ENCODE measurements at regions not wholly inside any gene's neighbourhood (a gene's known extent, or its start where the extent isn't known, plus 50 kb on each side); places are given as distances from the start of the nearest gene placed in this dataset.

- TF ChIP-seq GRHL2 (CRISPR knock-in tag; IDR thresholded peaks at IDR 0.05; ENCODE audit: insufficient replicate concordance, severe bottlenecking) (no peak), TEAD4 (CRISPR knock-in tag; IDR thresholded peaks at IDR 0.05) (no peak), ERG (CRISPR knock-in tag; IDR thresholded peaks at IDR 0.05) (no peak), CREM (CRISPR knock-in tag; IDR thresholded peaks at IDR 0.05) (no peak), USF1 (CRISPR knock-in tag; IDR thresholded peaks at IDR 0.05) (no peak), ATF1 (CRISPR knock-in tag; IDR thresholded peaks at IDR 0.05) (no peak), SMAD4 (CRISPR knock-in tag; IDR thresholded peaks at IDR 0.05) (no peak), KAT7 (CRISPR knock-in tag; IDR thresholded peaks at IDR 0.05; ENCODE audit: borderline replicate concordance) (no peak), CBFB (CRISPR knock-in tag; IDR thresholded peaks at IDR 0.05; ENCODE audit: low read depth) (no peak)
These were observed 80.8 kb upstream of the DRD2 start (continued) for GRCh38 chr11:113556036-113556435.

- no peaks in the 10 kb centered on the region for H3K27me3 Mint-ChIP-seq (ENCODE audit: low read depth)
- no peak overlapping the region for H3K4me3 Mint-ChIP-seq
- no peak for TF ChIP-seq SOX15 (CRISPR knock-in tag; IDR thresholded peaks at IDR 0.05)
- no peak for TF ChIP-seq ELF4 (CRISPR knock-in tag; IDR thresholded peaks at IDR 0.05; ENCODE audit: low read depth)
- no peak for DNase-seq (ENCODE audit: low spot score)
- CTCF ChIA-PET = interaction anchor here (0.6 to 2.3 kb wide), 3 partner anchors 14 to 176 kb away, joined by 3 to 8 read pairs (median 6); no protein-coding TSS in a partner anchor
- ATAC-seq = no peak
- H3K4me1 Mint-ChIP-seq = peaks cover 52% of the 10 kb centered on the region
- POLR2A ChIA-PET = no interaction called here
- no peaks in the 10 kb centered on the region for H3K9me3 Mint-ChIP-seq
- no peak overlapping the region for H3K27ac Mint-ChIP-seq
- no peaks in the 10 kb centered on the region for H3K36me3 Mint-ChIP-seq
These were observed 79.9 kb upstream of the DRD2 start for GRCh38 chr11:113555071-113555619.

- no peaks in the 10 kb centered on the region for H3K27me3 Mint-ChIP-seq (ENCODE audit: low read depth)
- H3K36me3 Mint-ChIP-seq = no peaks in the 10 kb centered on the region
- H3K4me1 Mint-ChIP-seq = peaks cover 54% of the 10 kb centered on the region
- peak overlapping the region; percentile 57; the same call in 1 of the 2 replicates for H3K27ac Mint-ChIP-seq
- ATAC-seq = no peak
- DNase-seq (ENCODE audit: low spot score) = no peak
- ChIA-PET POLR2A (no interaction called here), CTCF (interaction anchor here (1.0 to 3.0 kb wide), 10 partner anchors 8 to 219 kb away, joined by 3 to 40 read pairs (median 6); partner anchors contain the start of gene ZW10)
- H3K9me3 Mint-ChIP-seq = no peaks in the 10 kb centered on the region
- no peak overlapping the region for H3K4me3 Mint-ChIP-seq
- no peak for TF ChIP-seq SP1 (CRISPR knock-in tag; conservative IDR thresholded peaks at IDR 0.05)
- no peak for TF ChIP-seq ZNF512 (CRISPR knock-in tag; IDR thresholded peaks at IDR 0.05; ENCODE audit: borderline replicate concordance)
These were observed 79.3 kb upstream of the DRD2 start for GRCh38 chr11:113554526-113554925.

- H3K27ac Mint-ChIP-seq = peak overlapping the region; percentile 40; the same call in 1 of the 2 replicates
- H3K9me3 Mint-ChIP-seq = no peaks in the 10 kb centered on the region
These were observed 78.7 kb upstream of the DRD2 start for GRCh38 chr11:113553915-113554314.

More at GRCh38 chr11:113553915-113554314, 78.7 kb upstream of the DRD2 start:
- CTCF ChIA-PET = interaction anchor here (1.0 to 3.0 kb wide), 10 partner anchors 9 to 219 kb away, joined by 3 to 40 read pairs (median 6); partner anchors contain the start of gene ZW10
- POLR2A ChIA-PET = no interaction called here
- ATAC-seq = no peak
- no peak overlapping the region for H3K4me3 Mint-ChIP-seq
- peak; percentile 25 for DNase-seq (ENCODE audit: low spot score)
- TF ChIP-seq STAT6 (CRISPR knock-in tag; conservative IDR thresholded peaks at IDR 0.05; ENCODE audit: low read depth) = no peak
- no peak for TF ChIP-seq NR1H2 (CRISPR knock-in tag; IDR thresholded peaks at IDR 0.05)
- TF ChIP-seq CTCF (IDR thresholded peaks at IDR 0.05) = 0 out of 2 replicates have a peak, but pooled peaks have one; percentile 11
- TF ChIP-seq IRF2 (CRISPR knock-in tag; IDR thresholded peaks at IDR 0.05; ENCODE audit: borderline replicate concordance, low read depth) = no peak
- no peaks in the 10 kb centered on the region for H3K36me3 Mint-ChIP-seq
- peaks cover 50% of the 10 kb centered on the region for H3K4me1 Mint-ChIP-seq
- no peaks in the 10 kb centered on the region; the same call in 1 of the 2 replicates for H3K27me3 Mint-ChIP-seq (ENCODE audit: low read depth)
